Sigmoid colon (tissue), 6 donors: ENCODE measurements at regions not wholly inside any gene's neighbourhood (a gene's known extent, or its start where the extent isn't known, plus 50 kb on each side); places are given as distances from the start of the nearest gene placed in this dataset.

Source experiments
- DNase-seq: peaks from one replicate; pipeline ENCODE4 v3.0.0-alpha.2; 2019
- H3K27ac ChIP-seq, 4 donors: fragments of 200-600 bp; sonication (generic); one replicate each; pipeline ENCODE4 v1.5.1; 2016 to 2019; ENCODE audit warnings: mild to moderate bottlenecking in 1 of 4
- H3K27me3 ChIP-seq, 3 donors: fragments of 200-600 bp; sonication (generic); one replicate each; pipeline ENCODE4 v1.5.1; 2019; ENCODE audit warnings: mild to moderate bottlenecking in 1 of 3
- H3K36me3 ChIP-seq, 4 donors: fragments of 200-600 bp; sonication (generic); one replicate each; pipeline ENCODE4 v1.5.1; 2016 to 2019
- H3K4me1 ChIP-seq, 4 donors: fragments of 200-600 bp; sonication (generic); one replicate each; pipeline ENCODE4 v1.5.1; 2017 to 2019
- H3K4me3 ChIP-seq, 4 donors: fragments of 200-600 bp; sonication (generic); one replicate each; pipeline ENCODE4 v1.5.1; 2017 to 2019; ENCODE audit warnings: mild to moderate bottlenecking in 2 of 4, moderate library complexity in 1 of 4
- H3K9me3 ChIP-seq, 4 donors: fragments of 200-600 bp in 3 of 4; sonication (generic) in 3 of 4; one replicate each; pipeline versions ENCODE4 v1.5.1 to v1.6.1; 2013 to 2019
- CTCF ChIP-seq, 4 experiments: fragments of 450-650 bp in 3 of 4; fragments of 200-600 bp in 1 of 4; IDR thresholded peaks; one replicate each; pipeline ENCODE4 v1.5.1; 2016 to 2019; ENCODE audit warnings: antibody characterized with exemption in 4 of 4, mild to moderate bottlenecking in 3 of 4, moderate library complexity in 2 of 4
- EP300 ChIP-seq, 4 donors: sonication (generic); formaldehyde crosslinking; IDR thresholded peaks; one replicate each; pipeline ENCODE4 v1.6.1; 2017; ENCODE audit warnings: antibody characterized with exemption in 4 of 4
- POLR2A ChIP-seq, 2 donors: fragments of 450-650 bp; IDR thresholded peaks; one replicate each; pipeline ENCODE4 v1.6.1; 2016; ENCODE audit warnings: antibody characterized with exemption in 2 of 2, mild to moderate bottlenecking in 2 of 2, moderate library complexity in 2 of 2
- POLR2AphosphoS5 ChIP-seq, 4 donors: sonication (generic); formaldehyde crosslinking; IDR thresholded peaks; one replicate each; pipeline ENCODE4 v1.6.1; 2017; ENCODE audit warnings: antibody characterized with exemption in 4 of 4
- WGBS, 2 donors: extraction: QIAGEN DNeasy Blood & Tissue Kit; methylation state at CpG; one replicate each; pipeline ENCODE4 v1.1.7; 2013; 5-methylcytosine and 5-hydroxymethylcytosine counted together
- intact Hi-C: fragments of 100-400 bp; cut with DNase I; formaldehyde crosslinking; loops from one replicate; pipeline ENCODE4 v1.15.1; 2023
- donor health status: healthy with polysubstance abuse.
- donor health status: healthy.

- intact Hi-C loops, result no loop called here
- TF ChIP-seq EP300 (IDR thresholded peaks at IDR 0.05) (no peak), POLR2A (IDR thresholded peaks at IDR 0.05) (no peak), CTCF (IDR thresholded peaks at IDR 0.05) (no peak), POLR2AphosphoS5 (IDR thresholded peaks at IDR 0.05) (no peak)
- Histone ChIP-seq H3K36me3 (no peaks in the 10 kb centered on the region), H3K4me3 (no peak overlapping the region), H3K9me3 (no peaks in the 10 kb centered on the region), H3K27ac (peak overlapping the region in 1 of 4 donors; percentile 22), H3K27me3 (no peaks in the 10 kb centered on the region), H3K4me1 (no peaks in the 10 kb centered on the region)
- WGBS, 2 donors, result 70 to 73% methylated on average over 4 of the region's 4 CpGs
- no peak for DNase-seq
These were observed 198.3 kb upstream of the ZNF32 start for GRCh38 chr10:43846968-43847367.

- Histone ChIP-seq H3K27me3 (no peaks in the 10 kb centered on the region), H3K9me3 (no peaks in the 10 kb centered on the region), H3K27ac (peak overlapping the region in 2 of 4 donors; percentile 22 to 35), H3K36me3 (no peaks in the 10 kb centered on the region), H3K4me3 (no peak overlapping the region), H3K4me1 (no peaks in the 10 kb centered on the region)
- WGBS, 2 donors, result 51 to 63% methylated on average over 11 of the region's 11 CpGs
- intact Hi-C loops, result no loop called here
- DNase-seq, result no peak
- TF ChIP-seq POLR2A (IDR thresholded peaks at IDR 0.05) (no peak), POLR2AphosphoS5 (IDR thresholded peaks at IDR 0.05) (peak in 3 of 4 donors; percentile 3 to 27 (median 17)), CTCF (IDR thresholded peaks at IDR 0.05) (no peak), EP300 (IDR thresholded peaks at IDR 0.05) (no peak)
These were observed 197.6 kb upstream of the ZNF32 start for GRCh38 chr10:43846187-43846680.

GRCh38 chr10:43845121-43845520, 196.4 kb upstream of the ZNF32 start:
- TF ChIP-seq POLR2AphosphoS5 (IDR thresholded peaks at IDR 0.05), result no peak
- no peak for TF ChIP-seq CTCF (IDR thresholded peaks at IDR 0.05)
- no peak for TF ChIP-seq POLR2A (IDR thresholded peaks at IDR 0.05)
- TF ChIP-seq EP300 (IDR thresholded peaks at IDR 0.05), result no peak
- Histone ChIP-seq H3K27me3 (no peaks in the 10 kb centered on the region), H3K4me3 (no peak overlapping the region), H3K27ac (peak overlapping the region in 1 of 4 donors; percentile 5), H3K36me3 (no peaks in the 10 kb centered on the region), H3K9me3 (no peaks in the 10 kb centered on the region), H3K4me1 (no peaks in the 10 kb centered on the region)
- WGBS, 2 donors, result 67 to 77% methylated on average over 5 of the region's 5 CpGs
- intact Hi-C loops, result no loop called here
- DNase-seq, result no peak

- Histone ChIP-seq H3K9me3 (no peaks in the 10 kb centered on the region), H3K36me3 (no peaks in the 10 kb centered on the region), H3K4me3 (no peak overlapping the region), H3K27me3 (no peaks in the 10 kb centered on the region), H3K4me1 (no peaks in the 10 kb centered on the region), H3K27ac (peak overlapping the region in 2 of 4 donors; percentile 29 to 36)
- intact Hi-C loops, result no loop called here
- WGBS, 2 donors, result 82 to 92% methylated on average over 4 of the region's 4 CpGs
- DNase-seq, result no peak
- TF ChIP-seq EP300 (IDR thresholded peaks at IDR 0.05), result no peak
- no peak for TF ChIP-seq POLR2AphosphoS5 (IDR thresholded peaks at IDR 0.05)
- no peak for TF ChIP-seq CTCF (IDR thresholded peaks at IDR 0.05)
- TF ChIP-seq POLR2A (IDR thresholded peaks at IDR 0.05), result no peak
These were observed 195.5 kb upstream of the ZNF32 start for GRCh38 chr10:43844221-43844620.
